Suprapubic skin (tissue), 4 donors: ENCODE measurements at regions not wholly inside any gene's neighbourhood (a gene's known extent, or its start where the extent isn't known, plus 50 kb on each side); places are given as distances from the start of the nearest gene placed in this dataset.

Source experiments
- DNase-seq, 2 donors: peaks; one replicate each; pipeline ENCODE4 v3.0.0-alpha.2; 2019; ENCODE audit warnings: low spot score in 2 of 2
- H3K27ac ChIP-seq: fragments of 200-600 bp; sonication (generic); one replicate; pipeline ENCODE4 v1.5.1; 2019
- H3K27me3 ChIP-seq: fragments of 200-600 bp; sonication (generic); one replicate; pipeline ENCODE4 v1.5.1; 2019
- H3K36me3 ChIP-seq: fragments of 200-600 bp; sonication (generic); one replicate; pipeline ENCODE4 v1.5.1; 2019
- H3K4me1 ChIP-seq: fragments of 200-600 bp; sonication (generic); one replicate; pipeline ENCODE4 v1.5.1; 2019
- H3K4me3 ChIP-seq: fragments of 200-600 bp; sonication (generic); one replicate; pipeline ENCODE4 v1.5.1; 2019; ENCODE audit warnings: mild to moderate bottlenecking
- H3K9me3 ChIP-seq: fragments of 200-600 bp; sonication (generic); one replicate; pipeline ENCODE4 v1.5.1; 2019
- EP300 ChIP-seq: sonication (generic); formaldehyde crosslinking; IDR thresholded peaks from one replicate; pipeline ENCODE4 v1.6.1; 2017; ENCODE audit warnings: antibody characterized with exemption
- POLR2A ChIP-seq, 2 donors: fragments of 450-650 bp; IDR thresholded peaks; one replicate each; pipeline ENCODE4 v1.6.1; 2017; ENCODE audit warnings: antibody characterized with exemption in 2 of 2, mild to moderate bottlenecking in 2 of 2, moderate library complexity in 2 of 2
- POLR2AphosphoS5 ChIP-seq, 3 donors: sonication (generic); formaldehyde crosslinking; IDR thresholded peaks; one replicate each; pipeline ENCODE4 v1.6.1; 2017; ENCODE audit warnings: antibody characterized with exemption in 3 of 3
- WGBS: methylation state at CpG from one replicate; pipeline ENCODE4 v1.1.5; 2018; 5-methylcytosine and 5-hydroxymethylcytosine counted together
- TF ChIP-seq, protein P1 (sequence below), 2 donors: fragments of 200-600 bp in 1 of 2; fragments of 450-650 bp in 1 of 2; sonication (generic) in 1 of 2; IDR thresholded peaks; one replicate each; pipeline ENCODE4 v1.5.1; 2016 to 2019; ENCODE audit warnings: antibody characterized with exemption in 2 of 2, mild to moderate bottlenecking in 1 of 2, moderate library complexity in 1 of 2

DNA sequence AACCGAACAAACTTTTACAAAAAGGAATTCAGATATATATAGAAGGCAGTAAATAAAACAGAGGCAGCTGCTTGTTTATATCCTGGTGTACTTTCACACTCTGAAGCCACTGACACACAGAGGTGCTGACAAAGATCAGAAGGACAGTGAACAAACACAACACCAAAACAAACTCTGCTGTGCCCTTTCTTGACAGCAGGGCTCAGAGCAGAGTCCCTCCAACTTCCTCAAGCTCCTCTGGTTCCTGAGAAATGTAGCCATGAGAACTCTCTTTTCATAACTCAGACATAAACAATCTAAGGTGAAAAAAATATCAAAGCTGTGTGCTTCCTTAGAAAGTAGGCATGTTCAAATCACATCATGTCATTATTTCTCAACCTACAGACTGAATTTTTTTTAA, 1052.8 kb upstream of the SPRY2 start:
- no peaks in the 10 kb centered on the region for H3K9me3 ChIP-seq
- H3K36me3 ChIP-seq = no peaks in the 10 kb centered on the region
- H3K27ac ChIP-seq = no peak overlapping the region
- no peak for DNase-seq
- WGBS = 25% methylated on average over 1 of the region's 1 CpG
- peaks cover 3% of the 10 kb centered on the region for H3K4me1 ChIP-seq
- no peak for TF ChIP-seq POLR2AphosphoS5 (IDR thresholded peaks at IDR 0.05)
- TF ChIP-seq EP300 = no peak
- TF ChIP-seq, protein P1, sequence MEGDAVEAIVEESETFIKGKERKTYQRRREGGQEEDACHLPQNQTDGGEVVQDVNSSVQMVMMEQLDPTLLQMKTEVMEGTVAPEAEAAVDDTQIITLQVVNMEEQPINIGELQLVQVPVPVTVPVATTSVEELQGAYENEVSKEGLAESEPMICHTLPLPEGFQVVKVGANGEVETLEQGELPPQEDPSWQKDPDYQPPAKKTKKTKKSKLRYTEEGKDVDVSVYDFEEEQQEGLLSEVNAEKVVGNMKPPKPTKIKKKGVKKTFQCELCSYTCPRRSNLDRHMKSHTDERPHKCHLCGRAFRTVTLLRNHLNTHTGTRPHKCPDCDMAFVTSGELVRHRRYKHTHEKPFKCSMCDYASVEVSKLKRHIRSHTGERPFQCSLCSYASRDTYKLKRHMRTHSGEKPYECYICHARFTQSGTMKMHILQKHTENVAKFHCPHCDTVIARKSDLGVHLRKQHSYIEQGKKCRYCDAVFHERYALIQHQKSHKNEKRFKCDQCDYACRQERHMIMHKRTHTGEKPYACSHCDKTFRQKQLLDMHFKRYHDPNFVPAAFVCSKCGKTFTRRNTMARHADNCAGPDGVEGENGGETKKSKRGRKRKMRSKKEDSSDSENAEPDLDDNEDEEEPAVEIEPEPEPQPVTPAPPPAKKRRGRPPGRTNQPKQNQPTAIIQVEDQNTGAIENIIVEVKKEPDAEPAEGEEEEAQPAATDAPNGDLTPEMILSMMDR (IDR thresholded peaks at IDR 0.05) = no peak
- no peak for TF ChIP-seq POLR2A (IDR thresholded peaks at IDR 0.05)
- H3K4me3 ChIP-seq = no peak overlapping the region
- H3K27me3 ChIP-seq = no peaks in the 10 kb centered on the region

DNA sequence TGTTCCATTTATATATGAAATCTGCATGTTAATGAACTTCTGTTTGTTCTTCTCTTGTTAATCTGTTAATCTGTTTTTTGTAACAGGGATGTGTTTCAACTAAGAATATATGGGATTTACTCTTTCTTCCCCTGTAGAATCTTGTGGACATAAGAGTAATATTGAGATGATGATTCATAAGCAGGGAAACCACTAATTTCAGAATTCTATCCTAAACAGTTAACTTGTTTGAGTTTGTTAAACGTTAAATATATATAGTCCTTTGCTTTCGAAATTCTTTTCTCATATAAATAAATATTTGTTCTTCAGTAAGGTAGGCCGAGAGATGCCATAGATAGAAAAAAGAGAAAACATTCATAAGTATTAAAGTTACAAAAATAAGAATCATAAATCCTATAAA, 1052.2 kb upstream of the SPRY2 start:
- Histone ChIP-seq H3K9me3 (no peaks in the 10 kb centered on the region), H3K4me3 (no peak overlapping the region), H3K36me3 (no peaks in the 10 kb centered on the region), H3K27ac (no peak overlapping the region), H3K4me1 (peaks cover 3% of the 10 kb centered on the region), H3K27me3 (no peaks in the 10 kb centered on the region)
- no peak for TF ChIP-seq POLR2AphosphoS5 (IDR thresholded peaks at IDR 0.05)
- TF ChIP-seq, protein P1 (IDR thresholded peaks at IDR 0.05) = no peak
- no peak for TF ChIP-seq EP300
- no peak for TF ChIP-seq POLR2A (IDR thresholded peaks at IDR 0.05)
- no peak for DNase-seq
- 69% methylated on average over 3 of the region's 3 CpGs for WGBS

GRCh38 chr13:81388400-81388799, 1047.5 kb upstream of the SPRY2 start:
- 57% methylated on average over 1 of the region's 1 CpG for WGBS
- H3K36me3 ChIP-seq = no peaks in the 10 kb centered on the region
- H3K27me3 ChIP-seq = no peaks in the 10 kb centered on the region
- no peaks in the 10 kb centered on the region for H3K4me1 ChIP-seq
- H3K9me3 ChIP-seq = no peaks in the 10 kb centered on the region
- no peak overlapping the region for H3K4me3 ChIP-seq
- TF ChIP-seq, protein P1 (IDR thresholded peaks at IDR 0.05) = no peak
- TF ChIP-seq EP300 (no peak), POLR2AphosphoS5 (IDR thresholded peaks at IDR 0.05) (no peak), POLR2A (IDR thresholded peaks at IDR 0.05) (no peak)
- no peak for DNase-seq
- no peak overlapping the region for H3K27ac ChIP-seq

DNA sequence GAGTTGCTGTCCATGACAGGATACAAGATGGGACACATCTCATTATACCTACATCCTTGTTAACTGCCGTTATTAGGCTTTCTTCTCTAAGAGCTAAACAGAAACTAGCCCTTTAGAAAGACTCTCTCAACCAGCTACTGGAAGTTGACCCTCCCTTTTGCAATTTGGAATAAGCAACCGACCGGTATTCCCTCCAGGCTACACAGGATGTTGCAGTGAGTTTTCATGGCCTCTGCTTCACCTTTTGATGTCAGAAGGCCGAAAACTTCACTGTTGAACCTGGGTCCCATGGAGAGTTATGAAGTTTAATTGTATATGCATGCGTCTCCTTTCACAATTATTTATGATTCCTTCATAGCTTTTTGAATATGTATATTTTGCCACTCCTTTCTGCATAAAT, 1042.5 kb upstream of the SPRY2 start:
- no peaks in the 10 kb centered on the region for H3K9me3 ChIP-seq
- no peaks in the 10 kb centered on the region for H3K36me3 ChIP-seq
- 72% methylated on average over 5 of the region's 5 CpGs for WGBS
- TF ChIP-seq EP300 (no peak), POLR2A (IDR thresholded peaks at IDR 0.05) (no peak), POLR2AphosphoS5 (IDR thresholded peaks at IDR 0.05) (no peak)
- TF ChIP-seq, protein P1 (IDR thresholded peaks at IDR 0.05) = no peak
- no peak overlapping the region for H3K27ac ChIP-seq
- no peaks in the 10 kb centered on the region for H3K27me3 ChIP-seq
- DNase-seq = no peak
- no peaks in the 10 kb centered on the region for H3K4me1 ChIP-seq
- H3K4me3 ChIP-seq = no peak overlapping the region

DNA sequence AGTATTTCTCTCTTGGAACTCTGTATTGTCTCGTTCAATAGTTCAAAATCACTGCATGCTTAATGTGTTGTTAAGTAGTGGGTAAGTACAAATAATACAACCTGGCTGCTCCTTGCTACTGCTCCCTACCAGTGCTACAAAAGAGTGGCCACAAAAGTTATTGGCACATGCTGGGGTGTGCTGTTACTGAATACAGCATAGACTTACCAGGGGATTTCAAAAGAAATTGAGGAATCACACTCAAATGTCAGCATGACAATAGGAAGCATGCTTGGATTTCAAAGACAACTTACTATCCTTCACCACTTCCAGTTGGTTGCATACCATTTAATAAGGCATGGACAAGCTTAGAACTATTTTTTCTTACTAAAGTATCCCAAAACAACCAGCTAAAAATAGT, 1041.3 kb upstream of the SPRY2 start:
- Histone ChIP-seq H3K36me3 (no peaks in the 10 kb centered on the region), H3K4me1 (no peaks in the 10 kb centered on the region), H3K27me3 (no peaks in the 10 kb centered on the region), H3K27ac (no peak overlapping the region), H3K4me3 (no peak overlapping the region), H3K9me3 (no peaks in the 10 kb centered on the region)
- 74% methylated on average over 1 of the region's 1 CpG for WGBS
- TF ChIP-seq, protein P1 (IDR thresholded peaks at IDR 0.05) = no peak
- TF ChIP-seq POLR2A (IDR thresholded peaks at IDR 0.05) (no peak), POLR2AphosphoS5 (IDR thresholded peaks at IDR 0.05) (no peak), EP300 (no peak)
- no peak for DNase-seq
